Medulla oblongata (tissue), 1 donor: ENCODE measurements at regions not wholly inside any gene's neighbourhood (a gene's known extent, or its start where the extent isn't known, plus 50 kb on each side); places are given as distances from the start of the nearest gene placed in this dataset.
"Not testable (repeated sequence)": the region's sequence is repeated elsewhere in the genome, so short reads cannot be mapped to it uniquely, and the experiment has no call there.

Experiments used
- DNase-seq: peaks from one replicate; pipeline ENCODE4 v3.0.0-alpha.2; 2015; ENCODE audit errors: extremely low spot score

DNA sequence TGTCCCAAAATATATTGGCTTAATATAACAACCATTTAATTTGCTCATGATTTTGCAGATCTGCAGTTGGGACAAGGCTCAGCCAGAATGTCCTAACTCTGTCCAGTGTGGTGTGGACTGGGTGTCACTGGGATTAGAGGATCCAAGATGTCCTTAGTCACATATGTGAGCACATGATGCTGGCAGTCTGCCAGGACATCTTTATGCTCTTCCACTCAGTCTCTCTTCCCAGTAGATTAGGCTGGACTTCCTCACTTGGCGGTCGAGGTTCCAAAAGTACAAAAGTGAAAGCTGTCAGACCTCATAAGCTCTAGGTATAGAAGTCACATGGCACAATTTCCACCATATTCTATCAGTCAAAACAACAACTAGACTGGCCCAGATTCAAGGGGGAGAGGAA lies 167.9 kb upstream of the NTF3 start:
- no peak for DNase-seq

DNA sequence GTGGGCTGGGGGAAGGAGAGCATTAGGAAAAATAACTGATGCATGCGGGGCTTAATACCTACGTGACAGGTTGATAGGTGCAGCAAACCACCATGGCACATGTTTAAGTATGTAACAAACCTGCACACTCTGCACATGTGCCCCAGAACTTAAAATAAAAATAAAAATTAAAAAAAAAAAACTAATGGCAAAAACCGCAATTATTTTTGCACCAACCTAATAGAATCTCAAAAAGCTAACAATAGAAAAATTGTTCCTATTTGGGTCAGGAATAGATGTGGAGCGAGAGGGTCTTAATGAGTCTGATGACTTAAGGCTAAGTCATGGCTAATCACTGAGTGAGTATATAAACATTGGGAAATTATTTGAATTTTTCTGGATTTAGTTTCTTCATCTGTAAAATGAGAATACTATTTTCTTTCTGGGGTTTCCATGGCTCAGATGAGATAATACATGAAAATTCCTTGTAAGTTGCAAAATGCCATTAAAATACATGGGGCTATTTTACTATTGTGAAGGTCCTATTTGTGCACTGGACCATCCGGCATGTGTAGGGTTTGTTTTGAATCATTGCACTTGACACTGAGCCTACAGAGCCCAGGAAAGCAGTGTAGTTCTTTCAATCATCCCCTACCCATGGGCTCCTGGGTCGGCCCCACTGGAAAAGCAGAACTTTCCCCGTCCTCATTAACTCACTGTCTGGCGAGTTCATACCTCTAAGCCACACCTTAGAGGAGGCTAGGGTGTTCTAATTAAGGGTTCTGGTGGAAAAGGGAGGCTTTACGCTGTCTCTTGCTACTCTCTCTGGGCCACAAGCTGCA lies 164.1 kb upstream of the NTF3 start:
- DNase-seq, result no peak

DNA sequence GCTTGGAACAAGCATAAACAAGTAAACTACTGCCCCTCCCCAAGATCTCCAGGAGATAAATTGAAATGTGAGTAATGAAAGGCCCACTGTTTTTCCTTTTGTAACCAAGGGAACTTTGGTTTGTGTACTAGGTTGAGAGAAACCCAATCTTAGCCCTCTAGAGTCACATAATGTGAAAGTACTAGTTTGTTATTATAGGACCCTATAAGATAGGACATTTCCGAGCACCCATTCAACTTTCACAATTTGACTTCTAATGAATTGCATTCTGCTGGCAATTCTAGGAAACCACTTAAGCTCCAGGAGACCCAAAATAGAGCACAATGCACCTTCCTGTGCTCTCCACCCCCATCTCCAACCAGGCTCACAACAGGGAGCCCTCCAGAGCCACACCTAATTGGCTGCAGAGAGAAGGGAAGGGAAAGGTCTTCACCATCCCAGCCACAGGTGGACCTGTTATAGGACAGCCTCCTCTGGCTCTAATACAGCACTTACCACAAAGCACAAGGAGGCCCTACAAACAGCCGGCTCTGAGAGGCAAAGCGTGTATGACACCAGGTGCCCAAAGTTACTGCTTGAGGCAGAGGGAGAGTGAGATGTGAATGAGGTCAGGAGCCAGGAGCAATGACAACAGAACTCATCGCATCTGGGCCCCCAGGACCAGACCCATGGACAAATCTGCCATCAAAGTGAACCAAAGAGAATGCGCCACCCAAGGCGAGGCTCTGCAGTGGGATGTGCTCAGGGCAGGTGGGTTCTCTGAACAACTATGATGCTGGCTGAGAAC lies 163.3 kb upstream of the NTF3 start:
- DNase-seq, result no peak

DNA sequence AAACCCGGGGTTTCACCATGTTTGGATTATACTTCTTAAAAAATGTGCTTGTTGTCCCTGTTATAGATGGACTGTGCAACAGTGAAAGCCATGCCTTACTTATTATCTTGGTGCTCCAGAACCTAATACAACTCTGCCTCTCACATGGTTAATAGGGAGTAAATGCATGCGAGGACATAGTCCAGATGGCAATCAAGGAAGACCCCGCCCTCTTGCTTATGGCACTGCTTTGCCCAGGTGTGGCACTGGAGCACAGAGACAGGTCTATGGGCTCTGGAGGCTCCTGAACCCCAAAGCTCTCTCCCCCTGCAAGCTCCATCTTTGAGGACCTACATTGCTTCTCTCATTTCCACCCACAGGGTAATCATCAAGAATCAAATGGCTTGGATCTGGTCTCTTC lies 162.1 kb upstream of the NTF3 start:
- DNase-seq, result no peak

DNA sequence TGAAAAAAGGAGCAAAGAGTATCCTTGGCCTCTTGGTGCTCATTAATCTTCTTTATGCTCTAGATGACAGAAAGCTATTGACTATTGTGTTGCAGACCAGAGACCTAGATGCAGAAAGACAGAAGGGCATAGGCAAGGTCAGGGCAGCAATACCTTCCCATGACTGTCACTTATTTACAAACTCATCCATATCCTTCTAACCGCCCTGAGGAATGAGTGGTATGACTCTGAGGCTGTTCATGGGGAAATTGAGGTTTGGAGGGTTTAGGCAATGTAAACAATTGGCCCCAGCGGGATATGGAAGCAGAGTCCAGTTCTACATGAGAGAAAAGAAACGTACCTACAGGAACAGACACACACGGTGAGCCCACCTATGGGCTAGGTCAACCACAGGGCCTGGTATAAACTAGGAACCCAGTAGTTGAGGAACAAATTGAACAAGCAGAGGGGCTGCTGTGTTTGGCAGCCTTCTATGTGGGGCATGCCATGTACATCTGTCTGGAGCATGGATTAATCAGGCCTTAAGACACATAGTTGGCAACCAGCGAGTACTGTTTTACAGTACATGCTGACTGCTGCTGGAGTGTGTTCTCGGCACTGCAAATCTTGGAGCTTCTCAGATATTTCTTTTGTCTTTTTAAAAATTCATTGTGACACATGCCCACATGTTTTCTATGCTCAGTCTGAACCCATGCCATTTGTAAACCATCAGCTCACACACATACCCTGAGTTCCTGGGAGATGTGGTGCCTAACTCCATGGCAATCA lies 159.7 kb upstream of the NTF3 start:
- no peak for DNase-seq

DNA sequence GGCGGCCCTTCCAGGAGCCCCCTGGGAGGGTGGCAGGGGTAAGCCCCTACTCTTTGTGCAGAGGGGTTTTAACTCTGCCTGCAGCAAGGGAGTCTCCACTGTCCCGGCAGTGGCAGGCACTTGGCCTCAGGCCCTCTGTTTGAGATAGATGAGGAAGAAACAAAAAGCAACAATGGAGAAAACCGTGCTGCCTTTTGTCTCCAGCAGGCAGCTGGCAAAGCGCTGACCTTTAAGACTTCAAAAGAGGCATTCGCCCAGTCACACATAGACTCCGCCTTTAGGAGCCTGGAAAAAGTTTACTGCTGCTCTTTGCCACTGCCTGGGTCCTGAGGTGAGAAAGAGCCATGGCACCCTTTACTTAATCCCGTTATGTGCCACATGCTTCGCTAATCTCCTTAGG lies 158.2 kb upstream of the NTF3 start:
- no peak for DNase-seq

DNA sequence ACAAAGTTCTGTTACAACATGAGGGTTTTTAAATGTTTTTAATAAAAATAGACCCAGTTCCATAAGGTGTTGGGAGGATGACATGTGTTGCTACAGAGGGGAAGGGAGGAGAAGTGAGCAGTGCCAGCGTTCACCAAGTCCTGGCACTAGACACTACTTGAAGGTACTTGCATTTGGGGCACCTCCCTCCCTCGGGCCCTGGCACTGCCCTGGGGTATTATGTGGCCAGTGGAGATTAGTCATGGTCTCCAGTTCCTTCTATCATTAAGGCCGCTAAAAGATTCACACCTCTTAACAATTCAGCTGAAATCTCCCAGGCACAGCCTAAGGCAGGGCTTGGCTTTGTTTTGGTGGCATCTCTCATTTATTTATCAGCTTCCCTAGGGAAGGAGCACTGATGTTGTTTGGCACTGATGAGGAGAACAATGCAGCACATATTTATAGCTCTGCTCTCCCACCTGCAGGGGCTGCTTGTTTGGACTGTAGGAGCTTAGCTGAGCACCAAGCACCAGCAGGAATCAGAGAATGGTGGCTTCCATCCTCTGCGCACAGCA lies 155.5 kb upstream of the NTF3 start:
- no peak for DNase-seq

DNA sequence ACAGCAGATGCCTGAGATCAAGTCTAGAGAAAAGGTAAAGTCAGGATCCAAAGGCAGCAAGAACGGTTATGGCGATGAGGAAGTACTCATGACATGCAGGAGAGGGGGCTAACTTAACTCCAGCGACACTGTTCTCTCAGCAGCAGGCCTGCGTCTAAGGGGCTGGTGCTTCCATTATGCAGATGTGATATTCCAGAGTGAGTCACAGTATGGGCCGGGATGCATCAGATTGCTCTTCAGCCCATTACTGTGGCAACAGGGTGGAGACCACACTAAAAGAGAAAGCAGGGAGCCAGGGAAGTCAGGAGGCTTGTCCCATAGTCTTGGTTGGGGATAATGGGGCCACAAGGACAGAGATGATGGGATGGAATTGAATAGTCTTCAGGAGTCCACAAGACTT lies 151.8 kb upstream of the NTF3 start:
- no peak for DNase-seq

DNA sequence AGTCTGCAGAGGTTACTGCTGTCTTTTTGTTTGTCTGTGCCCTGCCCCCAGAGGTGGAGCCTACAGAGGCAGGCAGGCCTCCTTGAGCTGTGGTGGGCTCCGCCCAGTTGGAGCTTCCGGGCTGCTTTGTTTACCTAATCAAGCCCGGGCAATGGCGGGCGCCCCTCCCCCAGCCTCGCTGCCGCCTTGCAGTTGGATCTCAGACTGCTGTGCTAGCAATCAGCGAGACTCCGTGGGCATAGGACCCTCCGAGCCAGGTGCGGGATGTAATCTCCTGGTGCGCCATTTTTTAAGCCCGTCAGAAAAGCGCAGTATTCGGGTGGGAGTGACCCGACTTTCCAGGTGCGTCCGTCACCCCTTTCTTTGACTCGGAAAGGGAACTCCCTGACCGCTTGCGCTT lies 141.5 kb upstream of the NTF3 start:
- not testable (repeated sequence) for DNase-seq

DNA sequence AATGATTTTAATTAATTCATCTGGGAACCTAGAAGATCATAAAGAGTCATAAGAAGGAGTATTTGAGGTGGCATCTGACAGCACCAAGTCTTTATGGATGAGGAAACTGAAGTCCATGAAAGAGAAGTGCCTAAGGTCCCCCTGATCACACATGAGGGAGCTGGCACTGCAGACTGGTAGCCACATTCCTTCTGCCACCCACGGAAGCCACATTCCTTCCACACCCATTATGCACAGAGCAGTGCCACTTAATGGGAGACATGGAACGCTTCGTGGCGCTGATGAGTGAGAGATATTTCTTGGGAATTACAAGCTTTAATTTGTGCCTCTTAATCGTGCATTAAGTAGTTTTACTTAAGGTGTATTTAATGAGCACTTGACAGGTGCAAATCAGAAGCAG lies 139.3 kb upstream of the NTF3 start:
- no peak for DNase-seq

DNA sequence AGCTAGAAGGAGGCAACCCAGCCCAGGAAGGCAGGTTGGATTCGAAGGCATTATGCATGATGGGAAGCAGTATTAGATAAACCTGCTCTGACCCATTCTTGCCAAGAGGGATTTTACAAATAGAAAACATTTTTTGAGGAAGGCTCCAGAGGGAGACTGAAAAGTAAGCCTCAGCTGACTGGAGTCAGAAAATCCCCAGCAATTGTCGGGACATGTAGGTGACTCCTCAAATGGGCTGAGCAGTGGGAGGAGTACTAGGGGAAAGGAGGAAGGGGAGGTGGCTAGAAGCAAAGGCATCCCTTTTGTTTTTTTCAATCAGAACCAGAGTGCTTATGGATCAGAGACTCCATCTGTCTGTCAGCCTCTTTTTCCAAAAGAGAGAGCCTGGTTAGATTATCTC lies 138.1 kb upstream of the NTF3 start:
- no peak for DNase-seq

DNA sequence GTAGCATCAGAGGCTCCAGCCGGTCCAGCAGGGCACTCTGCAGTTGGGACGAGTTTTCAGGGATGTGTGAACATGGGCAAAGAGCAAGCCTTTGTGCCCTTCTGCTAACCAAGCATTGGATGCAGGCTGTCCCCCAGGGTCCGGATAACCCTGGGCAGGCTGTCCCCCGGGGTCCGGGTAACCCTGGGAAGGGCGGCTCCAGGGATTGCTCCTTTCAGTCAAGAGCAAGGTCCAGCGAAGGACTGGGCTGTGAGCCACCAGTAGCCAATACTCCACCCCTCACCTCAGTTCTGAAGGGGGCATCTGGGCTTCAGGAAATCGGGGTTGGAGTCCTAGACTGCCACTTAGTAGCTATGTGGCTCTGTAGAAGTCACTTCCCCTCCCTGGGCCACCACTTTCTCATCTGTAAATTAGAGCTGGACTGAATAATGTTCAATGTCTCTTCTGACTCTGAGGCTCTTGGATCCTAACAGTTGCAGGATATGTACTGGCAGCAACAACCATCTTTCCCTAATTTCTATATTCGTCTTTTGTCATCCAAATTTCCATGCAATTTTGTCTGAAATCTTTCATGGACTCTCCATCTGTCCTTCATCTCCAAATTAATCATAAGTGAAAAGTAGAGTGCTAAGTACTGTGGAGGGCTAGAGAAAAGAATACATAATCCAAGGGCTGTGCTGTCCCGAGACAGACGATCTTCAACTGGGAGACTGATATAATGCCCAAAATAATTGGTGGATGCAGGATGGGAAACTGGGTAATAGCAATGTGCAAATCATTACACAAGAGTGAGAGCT lies 137.4 kb upstream of the NTF3 start:
- no peak for DNase-seq

DNA sequence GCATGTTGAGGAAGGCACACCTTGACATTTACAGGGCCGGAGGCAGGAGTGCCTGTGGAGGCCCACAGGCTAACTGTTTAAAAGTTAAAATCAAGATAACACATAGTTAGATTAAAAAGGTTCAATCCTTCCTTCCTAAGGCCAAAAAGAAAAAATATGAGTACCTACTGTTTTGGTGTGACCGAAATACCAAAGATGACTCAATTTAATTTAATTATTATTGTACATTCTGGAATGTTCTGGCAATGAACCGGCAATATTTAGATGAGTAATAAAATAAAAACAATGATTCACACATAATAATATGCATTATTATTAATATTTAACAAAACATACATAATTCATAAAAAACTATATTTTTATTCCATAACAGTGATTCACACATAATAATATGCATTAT lies 136.8 kb upstream of the NTF3 start:
- DNase-seq, result no peak

DNA sequence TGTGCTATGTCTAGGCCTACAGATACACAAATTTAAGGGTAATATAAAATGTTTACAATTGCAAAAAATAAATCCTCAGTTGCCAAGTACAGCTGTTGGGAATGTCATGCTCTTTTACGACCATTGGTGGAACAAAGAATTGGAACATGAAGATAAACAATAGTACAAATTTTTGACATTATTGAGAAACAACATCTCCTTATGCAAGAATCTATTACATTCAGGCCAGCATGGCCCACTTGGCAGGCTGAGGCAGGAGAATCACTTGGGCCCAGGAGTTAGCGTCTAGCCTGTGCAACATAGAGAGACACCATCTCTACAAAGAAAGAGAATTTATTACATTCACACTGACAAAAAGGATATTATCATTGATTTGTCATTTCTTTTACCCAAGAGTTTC lies 135.9 kb upstream of the NTF3 start:
- DNase-seq, result no peak

DNA sequence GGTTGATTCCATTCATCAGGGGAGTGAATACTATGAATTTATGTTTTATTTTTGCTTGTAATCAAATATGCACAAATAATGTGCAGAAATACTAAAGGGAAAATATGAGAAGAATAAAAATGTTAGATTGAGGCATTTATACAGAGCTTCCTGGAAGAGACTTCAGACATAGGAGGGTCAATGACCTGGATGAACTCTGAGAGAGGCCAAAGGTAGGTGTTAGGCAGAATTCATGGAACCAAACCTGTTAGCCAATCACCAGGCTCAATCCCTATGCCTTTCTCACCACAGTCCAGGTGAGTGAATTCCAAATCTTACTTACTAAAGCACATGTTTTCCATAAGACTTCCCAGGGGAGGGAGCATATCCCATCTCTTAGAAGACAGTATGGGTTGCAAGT lies 130.4 kb upstream of the NTF3 start:
- no peak for DNase-seq

DNA sequence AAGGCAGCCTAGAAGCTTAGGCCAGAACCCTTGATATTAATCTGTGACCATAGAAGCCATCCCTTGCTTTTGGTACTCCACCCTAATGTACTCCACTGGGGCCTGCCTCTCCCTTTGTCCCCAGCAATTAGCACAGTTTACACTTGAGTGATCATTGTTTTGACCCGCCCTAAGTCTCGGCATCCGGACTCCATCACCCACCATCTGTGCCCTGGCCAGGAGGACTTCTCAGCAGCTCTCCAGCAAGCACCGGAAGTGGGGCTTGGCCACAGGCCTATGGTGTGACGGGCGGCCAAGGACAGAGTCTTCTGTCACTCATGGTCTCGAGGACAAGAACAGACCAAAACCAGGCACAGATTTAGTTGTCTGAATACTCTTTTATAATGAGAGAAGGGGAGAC lies 126.5 kb upstream of the NTF3 start:
- no peak for DNase-seq

DNA sequence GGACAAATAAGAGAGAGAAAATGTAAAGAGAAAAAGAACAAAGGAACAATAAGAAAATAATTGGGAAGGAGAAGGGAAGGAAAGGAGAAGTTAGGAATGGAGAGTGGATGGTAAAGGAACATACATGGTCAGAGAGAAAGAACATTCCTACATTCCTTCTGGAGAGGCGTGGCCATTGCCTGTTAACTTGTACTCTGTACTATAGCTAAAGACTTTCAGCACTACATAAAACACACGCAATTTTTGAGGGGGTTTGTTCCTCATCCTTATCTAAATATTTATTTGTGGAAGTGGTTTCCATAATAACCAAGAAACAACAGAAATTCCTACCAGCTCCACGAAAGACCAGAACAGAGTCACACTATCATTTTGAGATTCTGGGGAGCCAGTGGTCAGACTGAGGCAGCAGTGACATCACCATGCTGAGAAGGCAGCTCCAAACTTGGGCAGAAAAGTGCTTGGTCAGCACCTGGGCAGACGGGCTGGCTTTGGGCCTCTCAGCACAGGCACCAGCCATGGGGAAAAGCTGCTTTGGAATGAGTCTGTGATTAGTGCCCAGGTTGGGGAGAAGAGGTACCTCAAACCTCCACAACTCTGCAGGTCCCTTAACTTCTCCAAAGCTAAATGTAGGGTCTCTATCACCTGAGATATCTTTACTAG lies 125.9 kb upstream of the NTF3 start:
- DNase-seq, result no peak

DNA sequence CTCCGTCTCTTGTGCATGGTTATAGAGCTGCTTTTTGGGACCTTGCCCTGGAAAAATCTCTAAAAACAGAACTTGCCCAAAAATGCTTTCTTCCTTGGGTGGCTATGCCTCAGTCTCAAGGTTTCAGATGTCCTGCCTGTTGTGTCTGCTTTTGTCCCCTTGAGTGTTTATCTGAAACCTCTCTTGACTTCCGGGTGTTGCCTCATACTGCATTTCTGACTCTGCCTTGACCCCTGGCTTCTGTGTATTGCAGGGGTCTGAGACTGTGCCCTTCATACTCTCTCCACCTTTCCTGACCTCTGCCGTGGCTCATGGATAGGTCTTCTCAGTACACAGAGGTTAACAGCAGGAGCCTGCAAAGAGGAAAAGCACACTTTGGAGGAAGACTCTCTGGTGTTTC lies 124.8 kb upstream of the NTF3 start:
- no peak for DNase-seq

DNA sequence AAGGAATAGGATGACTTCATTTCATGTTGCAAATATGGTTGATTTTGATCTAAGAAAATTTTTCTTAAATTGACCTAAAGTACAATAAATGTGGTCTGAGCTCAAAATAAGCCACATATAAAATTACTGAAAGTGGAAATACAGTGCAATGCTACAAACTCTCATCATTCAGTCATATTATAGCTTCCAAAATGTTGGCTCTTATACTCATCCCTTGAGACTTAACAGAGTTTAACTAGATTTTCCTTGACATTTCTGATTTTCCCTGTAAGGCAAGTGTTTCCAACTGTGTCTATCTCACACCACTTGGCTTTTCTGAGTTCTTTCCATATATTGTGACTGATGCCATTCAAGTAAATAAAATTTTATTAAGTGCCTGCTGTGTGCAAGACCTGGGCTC lies 123.7 kb upstream of the NTF3 start:
- no peak for DNase-seq

DNA sequence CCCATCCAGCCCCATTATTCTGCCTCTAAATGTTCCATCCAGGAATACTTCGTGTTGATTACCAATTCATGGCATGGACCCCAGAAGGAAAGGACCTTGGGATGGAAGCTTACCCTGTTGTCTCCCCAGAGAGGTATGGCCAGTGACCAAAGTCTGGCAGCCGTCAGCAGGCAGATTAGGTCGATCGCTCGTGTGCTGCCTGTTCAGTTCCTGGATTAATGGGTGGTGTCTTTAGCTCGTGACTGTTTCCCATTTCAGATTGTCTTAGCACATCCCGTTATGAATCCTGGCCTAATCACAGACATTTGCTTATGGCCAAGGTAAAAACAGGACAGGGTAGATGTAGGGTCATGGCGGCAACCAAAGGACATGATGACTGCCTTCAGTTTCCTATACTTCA lies 122.9 kb upstream of the NTF3 start:
- DNase-seq, result no peak

DNA sequence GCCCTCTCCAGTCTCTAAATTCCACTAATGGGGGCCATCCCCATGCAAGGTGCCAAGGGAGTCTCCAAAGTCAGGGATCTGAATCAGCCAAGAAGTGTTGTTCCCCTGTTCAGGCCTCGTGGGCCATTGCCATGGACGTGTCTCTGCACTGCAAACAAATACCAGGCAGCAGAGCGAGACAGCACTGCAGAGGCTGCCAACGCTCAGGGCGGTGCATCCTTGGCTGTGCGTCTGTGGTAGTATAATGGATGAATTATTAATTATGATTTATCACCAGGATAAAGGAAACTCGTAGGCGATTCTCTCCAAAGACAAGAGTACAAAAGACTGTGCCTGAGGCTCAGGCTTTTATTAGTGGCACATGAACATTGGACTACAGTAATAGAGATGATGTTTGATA lies 122.3 kb upstream of the NTF3 start:
- DNase-seq, result no peak
